ENCODE measurements at regions not wholly inside any gene's neighbourhood (a gene's known extent, or its start where the extent isn't known, plus 50 kb on each side); places are given as distances from the start of the nearest gene placed in this dataset.

DNA sequence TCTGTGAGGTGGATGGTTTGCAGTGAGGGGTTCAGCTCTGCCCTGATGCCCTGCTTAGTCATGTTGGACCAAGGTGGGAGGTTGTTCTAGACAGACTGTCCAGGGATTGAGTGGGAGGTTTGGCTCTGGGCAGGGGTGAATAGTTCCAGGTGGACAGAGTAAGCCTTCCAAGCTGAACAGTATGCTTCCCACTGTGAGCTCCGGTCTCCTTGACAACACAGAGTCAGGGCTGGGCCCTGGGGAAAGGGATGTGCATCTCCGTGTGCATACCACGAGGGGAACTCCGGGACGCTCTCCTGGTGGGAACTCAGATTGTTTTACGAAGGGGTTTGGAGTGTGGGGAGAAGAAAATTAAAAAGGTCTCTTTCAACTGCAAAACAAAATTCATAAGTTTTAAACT, 174.7 kb downstream of the DHX35 start:
- TF ChIP-seq, protein P1, sequence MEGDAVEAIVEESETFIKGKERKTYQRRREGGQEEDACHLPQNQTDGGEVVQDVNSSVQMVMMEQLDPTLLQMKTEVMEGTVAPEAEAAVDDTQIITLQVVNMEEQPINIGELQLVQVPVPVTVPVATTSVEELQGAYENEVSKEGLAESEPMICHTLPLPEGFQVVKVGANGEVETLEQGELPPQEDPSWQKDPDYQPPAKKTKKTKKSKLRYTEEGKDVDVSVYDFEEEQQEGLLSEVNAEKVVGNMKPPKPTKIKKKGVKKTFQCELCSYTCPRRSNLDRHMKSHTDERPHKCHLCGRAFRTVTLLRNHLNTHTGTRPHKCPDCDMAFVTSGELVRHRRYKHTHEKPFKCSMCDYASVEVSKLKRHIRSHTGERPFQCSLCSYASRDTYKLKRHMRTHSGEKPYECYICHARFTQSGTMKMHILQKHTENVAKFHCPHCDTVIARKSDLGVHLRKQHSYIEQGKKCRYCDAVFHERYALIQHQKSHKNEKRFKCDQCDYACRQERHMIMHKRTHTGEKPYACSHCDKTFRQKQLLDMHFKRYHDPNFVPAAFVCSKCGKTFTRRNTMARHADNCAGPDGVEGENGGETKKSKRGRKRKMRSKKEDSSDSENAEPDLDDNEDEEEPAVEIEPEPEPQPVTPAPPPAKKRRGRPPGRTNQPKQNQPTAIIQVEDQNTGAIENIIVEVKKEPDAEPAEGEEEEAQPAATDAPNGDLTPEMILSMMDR (conservative IDR thresholded peaks at IDR 0.05; ENCODE audit: low read length): no peak
- TF ChIP-seq EZH2phosphoT487 (IDR thresholded peaks at IDR 0.05; ENCODE audit: borderline replicate concordance): no peak
